ENCODE measurements at regions not wholly inside any gene's neighbourhood (a gene's known extent, or its start where the extent isn't known, plus 50 kb on each side); places are given as distances from the start of the nearest gene placed in this dataset.

DNA sequence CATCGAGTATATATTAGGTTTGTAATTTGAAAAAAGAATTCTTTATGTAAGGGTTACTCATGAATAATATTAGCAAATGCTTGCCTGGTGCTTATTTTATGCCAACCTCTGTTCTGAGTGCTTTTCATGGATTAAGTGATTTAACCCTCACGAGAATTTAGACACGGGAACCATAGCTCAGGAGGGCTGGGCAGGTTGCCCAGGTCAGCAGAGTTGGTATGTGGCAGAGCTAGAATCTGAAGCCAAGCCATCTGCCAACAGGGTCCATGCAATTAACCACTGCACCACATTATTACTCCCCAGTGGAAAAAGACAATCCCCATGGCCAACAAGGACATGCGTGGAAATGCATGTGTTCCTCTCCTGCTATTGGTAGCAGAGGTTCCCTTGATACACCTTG is 345.6 kb downstream of the CDC5L start:
- TF ChIP-seq EZH2 (IDR thresholded peaks at IDR 0.05; ENCODE audit: insufficient read depth, poor library complexity, severe bottlenecking) (no peak), EZH2phosphoT487 (IDR thresholded peaks at IDR 0.05; ENCODE audit: insufficient read depth, low read depth) (no peak)

All from GM23248 (cell line).